NCI-H2227 treated with DMSO at 0.1 percent for 48 hours (cell line): ENCODE measurements at regions not wholly inside any gene's neighbourhood (a gene's known extent, or its start where the extent isn't known, plus 50 kb on each side); places are given as distances from the start of the nearest gene placed in this dataset.
"Not testable (repeated sequence)": the region's sequence is repeated elsewhere in the genome, so short reads cannot be mapped to it uniquely, and the experiment has no call there.

Experiments
- DNase-seq: peaks from one replicate; lab custom pipeline; 2025; lab: John Stamatoyannopoulos, UW

DNA sequence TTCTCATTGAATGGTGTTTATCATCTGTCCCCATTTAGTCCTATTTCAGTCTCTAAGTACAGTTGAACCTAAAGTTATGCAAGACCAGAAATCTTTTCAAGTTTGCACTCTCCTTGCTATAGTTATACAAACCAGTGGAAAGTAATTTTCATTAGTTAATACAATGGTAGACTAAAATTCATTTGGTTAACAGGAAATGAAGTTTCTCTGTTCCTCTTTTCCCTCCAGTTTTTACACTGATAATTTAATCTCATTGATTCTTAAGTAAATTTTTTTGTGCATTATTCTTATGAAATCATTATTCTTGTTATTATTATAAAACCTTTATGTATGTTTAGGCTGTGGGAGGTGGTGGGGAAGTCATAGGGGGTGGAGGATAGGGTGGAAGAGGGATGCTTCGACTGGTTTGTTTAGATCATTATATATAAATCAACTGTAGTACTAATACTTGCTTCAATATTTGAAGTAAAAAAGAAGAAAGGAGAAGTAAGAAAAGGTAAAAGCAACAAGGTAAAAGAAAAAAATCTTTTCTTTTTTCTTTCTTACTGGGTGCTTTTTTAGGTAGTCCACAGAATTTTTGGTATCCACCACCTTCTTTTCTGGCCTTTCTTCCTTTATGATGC, 104.1 kb downstream of the GPR85 start:
- no peak for DNase-seq

DNA sequence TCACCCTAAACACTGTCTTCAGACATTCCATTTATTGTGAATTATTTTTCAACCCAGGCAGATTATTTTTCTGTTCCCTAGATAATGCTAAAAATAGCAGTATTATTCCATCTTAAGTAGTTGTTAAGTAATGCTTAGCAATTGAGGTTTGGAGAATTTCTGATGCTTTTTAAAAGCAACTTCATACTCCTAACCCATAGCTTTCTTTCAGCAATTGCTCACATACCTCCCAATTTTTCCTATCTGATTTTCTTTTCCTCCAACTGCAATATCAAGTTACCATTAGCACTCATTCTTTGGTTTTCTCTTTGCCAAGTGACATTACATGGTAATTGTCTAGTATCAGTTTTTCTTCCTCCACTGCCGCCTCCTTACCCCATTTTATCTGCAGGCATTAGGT, 104.7 kb downstream of the GPR85 start:
- DNase-seq: no peak

DNA sequence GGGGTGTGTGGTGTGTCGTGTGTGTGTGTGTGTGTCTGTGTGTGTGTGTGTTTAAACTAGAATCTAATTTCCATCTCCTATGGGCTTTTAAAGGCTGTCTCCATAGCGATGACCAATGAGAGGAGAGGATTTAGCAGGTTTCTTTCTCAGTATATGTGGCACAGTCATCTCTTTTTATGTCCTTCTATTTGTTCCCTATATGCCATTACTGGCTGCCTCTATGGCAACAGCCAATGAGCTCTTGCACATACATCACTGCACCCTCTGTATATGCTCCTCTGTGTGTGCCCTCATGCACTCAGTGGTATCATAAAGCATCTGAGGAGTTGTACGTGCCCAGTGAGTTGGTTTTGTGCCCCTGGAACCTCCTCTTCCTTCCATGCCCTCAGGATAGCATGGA, 107.6 kb downstream of the GPR85 start:
- not testable (repeated sequence) for DNase-seq

DNA sequence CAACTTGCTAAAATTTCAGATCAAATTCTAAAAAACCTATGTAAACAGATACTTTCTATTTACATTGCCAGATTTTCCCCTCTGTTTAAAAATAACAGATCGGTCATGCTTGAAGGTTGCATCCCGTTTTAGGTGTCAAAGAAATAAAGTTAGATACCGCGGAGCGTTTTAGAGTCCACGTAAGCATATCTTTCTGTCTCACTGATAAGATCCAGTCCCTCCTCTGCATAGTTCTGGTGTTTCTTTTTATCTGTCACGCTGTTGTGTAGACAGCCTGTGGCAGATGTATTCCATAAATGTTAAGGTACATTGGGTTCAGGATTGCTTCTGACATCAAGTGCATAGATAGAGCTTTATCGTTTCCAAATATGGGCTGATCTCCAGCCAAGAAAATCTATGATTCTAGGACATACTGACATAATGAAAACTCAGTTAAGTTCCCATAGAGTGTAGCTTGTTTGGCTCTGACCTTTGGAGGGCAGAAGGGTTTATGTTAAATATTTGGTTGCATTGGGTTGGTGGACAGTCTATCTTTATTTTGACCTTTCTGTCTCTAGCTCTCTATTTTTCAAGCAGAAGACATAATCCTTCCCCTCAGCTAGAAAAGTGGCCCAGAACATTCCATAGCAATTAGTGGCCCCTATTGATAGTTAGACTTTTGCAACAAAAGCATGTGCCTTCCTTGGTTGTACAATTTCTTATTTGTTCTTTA, 109.2 kb downstream of the GPR85 start:
- DNase-seq: not testable (repeated sequence)

DNA sequence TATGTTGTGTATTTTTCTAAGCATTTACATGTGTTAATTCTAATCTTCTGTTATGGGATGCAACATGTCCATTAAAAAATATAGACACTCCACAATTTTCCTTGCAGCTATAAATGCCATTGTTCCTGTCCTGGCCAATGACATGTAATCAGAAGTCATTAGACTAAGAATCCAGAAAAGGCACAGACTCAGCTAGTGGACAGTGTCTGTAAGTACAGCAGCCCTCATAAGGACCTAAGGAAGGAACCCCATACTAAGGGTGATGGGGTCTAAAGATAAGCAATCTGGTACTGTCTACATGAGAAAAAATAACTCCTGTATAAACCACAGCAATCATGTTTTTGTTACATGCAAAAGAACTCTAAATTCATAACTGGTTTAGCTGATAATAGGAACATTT, 115.9 kb downstream of the GPR85 start:
- no peak for DNase-seq

DNA sequence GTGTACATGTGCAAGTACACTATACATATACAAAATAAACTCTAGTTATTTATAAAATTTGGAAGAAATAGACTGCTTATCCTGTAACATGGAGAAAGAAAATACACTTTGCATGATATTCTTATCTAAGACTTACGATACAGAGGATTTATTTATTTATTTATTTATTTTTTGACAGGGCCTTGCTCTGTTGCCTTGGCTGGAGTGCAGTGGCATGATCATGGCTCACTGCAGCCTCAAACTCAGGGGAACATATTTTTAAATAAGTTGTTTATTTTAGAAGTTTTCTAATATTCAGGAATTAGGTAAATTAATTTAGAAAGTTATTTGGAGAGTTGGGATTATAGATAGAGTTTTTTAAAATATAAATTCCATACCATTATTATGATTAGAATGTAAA, 116.7 kb downstream of the GPR85 start:
- DNase-seq: no peak

DNA sequence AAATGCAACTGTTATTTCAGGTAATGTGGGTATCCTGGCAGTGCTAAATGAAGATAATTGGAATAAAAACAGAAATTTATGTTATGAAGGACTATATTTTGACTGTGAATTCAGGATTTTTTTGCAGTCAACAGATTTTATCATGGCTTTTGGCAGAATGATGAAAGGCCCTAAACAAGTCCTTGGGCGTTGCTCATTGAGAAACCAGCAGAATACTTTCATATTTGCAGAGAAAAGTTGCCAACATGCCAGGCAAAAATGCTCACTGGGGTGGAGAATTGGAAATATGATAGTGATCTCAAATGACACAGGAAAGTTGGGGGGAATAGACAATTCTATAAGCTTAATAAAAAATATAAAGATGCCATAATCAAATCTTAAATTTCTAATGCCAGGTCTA, 121.1 kb downstream of the GPR85 start:
- no peak for DNase-seq

DNA sequence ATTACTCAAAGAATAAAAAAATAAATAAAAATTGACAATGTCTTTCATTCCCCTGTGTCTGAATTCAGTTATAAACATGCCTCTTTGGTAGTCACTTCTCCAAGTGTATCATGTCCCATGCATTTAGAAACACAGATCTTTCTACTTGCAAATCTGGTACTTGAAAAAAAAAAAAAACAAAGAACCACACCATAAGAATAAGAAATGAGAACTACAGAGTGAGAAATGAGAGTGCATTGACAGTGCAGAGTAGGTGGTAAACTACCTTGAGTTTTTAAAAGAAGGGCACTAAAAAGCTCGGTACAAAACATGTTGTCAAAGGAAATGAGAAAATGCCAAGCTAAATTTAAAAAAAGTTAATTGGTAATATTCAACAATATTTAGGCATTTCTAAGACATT, 123.0 kb downstream of the GPR85 start:
- DNase-seq: no peak

DNA sequence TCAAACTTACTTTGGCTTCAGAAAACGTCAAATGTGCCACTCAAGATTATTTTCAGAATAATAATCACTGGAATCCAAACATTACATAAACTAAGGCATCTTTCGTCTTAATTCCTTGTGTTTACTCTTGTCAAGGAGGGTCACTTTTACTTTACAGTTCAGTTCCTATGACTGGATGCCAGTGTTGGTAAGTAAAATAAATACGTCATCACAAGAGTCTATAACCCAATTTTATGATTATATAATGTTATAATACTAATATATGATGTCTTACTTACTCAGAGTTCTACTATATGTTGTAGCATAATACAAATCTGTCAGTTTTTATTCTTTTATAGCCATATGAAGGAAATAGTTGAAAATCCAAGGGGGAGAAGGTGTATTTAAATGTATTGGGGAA, 123.8 kb downstream of the GPR85 start:
- DNase-seq: no peak

DNA sequence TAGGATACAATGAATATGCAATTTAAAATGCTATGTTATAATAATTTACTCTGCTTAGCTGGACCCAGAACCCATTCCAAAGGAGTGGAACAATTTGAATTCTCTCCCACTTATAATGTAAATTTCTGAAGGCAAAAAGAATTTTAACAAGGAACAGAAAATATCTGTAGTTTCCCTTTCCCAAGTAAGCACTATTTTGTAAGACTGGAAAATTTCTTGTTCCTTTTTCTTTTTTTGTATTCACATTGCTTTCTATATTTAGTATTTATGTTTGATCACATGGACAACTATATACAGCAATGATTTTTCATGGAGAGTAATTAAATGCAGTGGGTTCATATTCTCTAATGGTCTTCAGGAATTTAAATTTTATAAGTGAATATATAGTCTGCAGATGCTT, 127.4 kb downstream of the GPR85 start:
- DNase-seq: no peak

DNA sequence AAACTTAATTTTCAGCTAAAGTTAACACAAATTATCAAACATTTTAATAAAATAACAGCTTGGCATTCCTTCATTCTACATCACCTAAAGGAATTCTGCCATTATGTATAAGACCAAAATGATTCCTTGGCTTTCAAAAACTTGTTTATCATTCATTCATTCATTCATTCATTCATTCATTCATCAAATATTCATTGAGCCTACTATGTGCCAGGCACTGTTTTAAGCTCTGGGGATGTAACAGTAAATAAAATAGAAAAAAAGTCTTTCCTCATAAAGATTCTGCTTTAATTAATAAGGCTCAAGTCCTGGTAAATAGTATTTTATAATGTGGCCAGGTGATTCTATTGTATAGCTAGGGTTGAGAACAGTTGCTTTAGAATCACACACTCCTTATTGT, 127.9 kb downstream of the GPR85 start:
- DNase-seq: no peak

DNA sequence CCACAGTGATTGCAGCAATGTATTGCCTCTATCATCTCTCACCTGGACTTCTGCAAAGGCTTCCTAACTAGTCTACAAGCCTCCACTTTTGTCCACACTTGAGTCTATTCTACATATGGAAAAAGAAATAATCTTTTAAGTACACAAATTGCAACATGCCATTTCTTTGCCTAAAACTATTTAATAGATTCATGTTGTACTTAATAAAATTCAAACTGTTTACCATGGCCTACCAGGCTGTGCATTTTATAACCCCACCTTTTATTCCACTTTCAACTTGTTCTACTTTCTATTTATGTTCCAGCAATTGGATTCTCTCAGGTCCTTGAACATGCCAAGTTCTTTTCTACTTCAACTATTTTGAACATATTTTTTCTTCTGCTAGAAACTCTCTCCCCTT, 128.7 kb downstream of the GPR85 start:
- DNase-seq: no peak

DNA sequence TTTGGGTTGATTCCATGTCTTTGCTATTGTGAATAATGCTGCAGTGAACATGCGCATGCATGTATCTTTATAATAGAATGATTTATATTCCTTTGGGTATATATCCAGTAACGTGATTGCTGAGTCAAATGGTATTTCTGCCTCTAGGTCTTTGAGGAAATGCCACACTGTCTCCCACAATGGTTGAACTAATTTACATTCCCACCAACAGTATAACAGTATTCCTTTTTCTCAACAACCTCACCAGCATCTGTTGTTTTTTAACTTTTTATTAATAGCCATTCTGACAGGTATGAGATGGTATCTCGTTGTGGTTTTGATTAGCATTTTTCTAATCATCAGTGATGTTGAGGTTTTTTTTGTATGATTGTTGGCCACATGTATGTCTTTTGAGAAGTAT, 133.6 kb downstream of the GPR85 start:
- not testable (repeated sequence) for DNase-seq

DNA sequence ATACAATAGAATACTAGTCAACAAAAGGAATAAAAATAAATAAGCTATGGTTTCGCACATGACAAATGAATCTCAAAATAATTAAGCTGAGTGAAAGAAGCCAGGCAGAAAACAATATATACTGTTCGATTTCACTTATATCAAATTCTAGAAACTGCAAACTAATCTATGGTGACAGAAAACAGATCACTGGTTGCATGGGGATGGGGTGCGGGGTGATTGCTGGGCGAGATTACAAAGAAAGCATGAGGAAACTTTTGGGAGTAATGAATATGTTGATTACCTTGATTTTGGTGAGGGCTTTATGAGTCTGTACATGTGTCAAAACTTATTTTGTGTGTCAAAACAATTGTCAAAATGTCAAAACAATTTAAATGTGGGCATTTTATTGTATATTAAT, 135.6 kb downstream of the GPR85 start:
- DNase-seq: no peak

DNA sequence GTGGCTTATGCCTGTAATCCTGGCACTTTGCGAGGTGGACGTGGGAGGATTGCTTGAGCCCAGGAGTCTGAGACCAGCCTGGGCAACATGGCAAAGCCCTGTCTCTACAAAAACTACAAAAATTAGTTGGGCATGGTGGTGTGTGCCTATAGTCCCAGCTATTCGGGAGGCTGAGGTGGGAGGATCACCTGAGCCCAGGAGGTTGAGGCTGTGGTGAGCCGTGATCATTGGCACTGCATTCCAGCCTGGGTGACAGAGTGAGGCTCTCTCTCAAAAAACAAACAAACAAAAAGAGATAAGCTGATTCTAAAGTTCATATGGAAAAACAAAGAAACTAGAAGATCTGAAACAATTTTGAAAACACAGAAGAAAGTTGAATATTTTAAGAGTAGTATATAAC, 136.9 kb downstream of the GPR85 start:
- DNase-seq: not testable (repeated sequence)

DNA sequence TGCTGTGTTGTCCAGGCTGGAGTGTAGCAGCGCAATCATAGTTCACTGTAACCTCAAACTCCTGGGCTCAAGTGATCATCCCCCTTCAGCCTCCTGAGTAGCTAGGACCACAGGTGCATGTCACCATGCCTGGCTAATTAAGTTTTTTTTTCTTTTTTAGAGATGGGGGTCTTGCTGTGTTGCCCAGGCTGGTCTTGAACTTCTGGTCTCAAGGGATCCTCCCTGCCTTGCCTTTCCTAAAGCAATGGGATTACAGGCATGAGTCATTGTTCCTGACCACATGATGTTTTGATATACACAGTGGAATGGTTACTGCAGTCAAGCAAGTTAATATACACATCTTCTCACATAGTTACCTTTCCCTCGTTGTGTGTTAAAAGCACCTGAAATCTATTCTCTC, 140.3 kb downstream of the GPR85 start:
- no peak for DNase-seq

DNA sequence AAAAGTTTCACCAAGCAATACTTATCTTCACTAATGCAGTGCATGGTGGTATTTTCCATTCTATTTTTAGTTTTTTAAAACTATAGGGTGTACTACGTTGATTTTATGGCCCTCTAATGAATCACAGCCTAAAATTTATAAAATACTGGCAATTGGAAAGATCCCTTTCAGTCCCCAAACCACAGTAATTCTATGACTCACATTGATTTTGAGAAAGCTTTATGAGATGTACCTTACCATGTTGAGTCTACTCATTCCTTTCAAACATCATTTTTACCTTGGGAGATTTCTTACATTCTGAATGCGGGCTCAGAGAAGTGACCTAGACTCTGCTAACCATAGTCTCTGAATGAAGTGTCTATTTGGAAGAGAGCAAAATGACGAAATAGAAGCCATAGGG, 141.6 kb downstream of the GPR85 start:
- no peak for DNase-seq

DNA sequence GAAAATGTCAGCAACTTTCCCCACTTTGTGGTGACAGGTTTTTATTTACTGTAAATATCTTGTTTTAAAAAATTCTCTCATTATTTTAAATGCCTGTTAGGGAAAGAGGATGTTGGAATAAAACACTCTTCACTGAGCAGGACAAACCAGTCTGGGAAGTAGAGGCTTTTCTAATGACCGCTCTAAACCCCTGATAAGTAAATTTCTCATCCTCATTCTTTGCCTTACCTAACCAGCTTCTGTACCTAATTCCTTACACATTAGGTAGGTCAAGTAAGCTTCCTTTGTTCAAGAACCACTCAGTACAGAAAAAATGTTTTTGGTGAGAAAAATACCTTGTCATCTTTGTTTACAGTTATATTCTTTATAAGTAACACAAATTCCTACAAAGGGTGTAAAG, 143.6 kb downstream of the GPR85 start:
- DNase-seq: no peak

DNA sequence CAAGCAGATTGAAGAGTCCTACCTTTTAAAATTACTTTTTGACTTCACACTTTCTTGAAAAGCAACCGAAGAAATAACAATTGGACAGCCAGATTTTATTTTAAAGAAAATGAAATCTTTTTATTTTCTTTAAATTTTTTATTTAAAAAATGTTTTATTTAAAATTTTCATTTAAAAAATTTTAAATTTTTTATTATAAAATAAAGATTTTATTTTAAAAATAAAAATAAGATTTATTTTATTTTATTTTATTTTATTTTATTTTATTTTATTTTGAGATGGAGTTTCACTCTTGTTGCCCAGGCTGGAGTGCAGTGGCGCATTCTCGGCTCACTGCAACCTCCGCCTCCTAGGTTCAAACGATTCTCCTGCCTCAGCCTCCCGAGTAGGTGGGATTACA, 144.5 kb downstream of the GPR85 start:
- not testable (repeated sequence) for DNase-seq

DNA sequence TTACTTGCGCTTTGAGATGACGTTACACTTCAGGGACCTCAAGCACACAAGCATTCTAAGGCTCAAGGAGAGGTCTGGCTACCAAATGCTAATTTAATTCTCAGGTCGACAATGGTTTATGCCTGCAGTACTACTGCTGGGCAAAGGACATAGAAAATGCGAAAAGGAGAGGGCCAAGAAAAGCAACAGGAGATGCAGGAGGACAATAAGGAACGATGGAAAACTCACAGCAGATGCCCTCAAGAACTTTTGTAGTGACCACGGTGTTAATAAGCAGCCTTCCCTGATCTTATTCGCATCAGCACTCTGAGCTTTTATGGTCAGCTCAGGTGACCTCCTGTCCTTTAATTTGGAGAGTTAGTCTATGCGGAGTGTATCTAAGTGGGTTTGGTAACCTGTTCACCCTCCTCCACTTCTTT, 146.3 kb downstream of the GPR85 start:
- no peak for DNase-seq

DNA sequence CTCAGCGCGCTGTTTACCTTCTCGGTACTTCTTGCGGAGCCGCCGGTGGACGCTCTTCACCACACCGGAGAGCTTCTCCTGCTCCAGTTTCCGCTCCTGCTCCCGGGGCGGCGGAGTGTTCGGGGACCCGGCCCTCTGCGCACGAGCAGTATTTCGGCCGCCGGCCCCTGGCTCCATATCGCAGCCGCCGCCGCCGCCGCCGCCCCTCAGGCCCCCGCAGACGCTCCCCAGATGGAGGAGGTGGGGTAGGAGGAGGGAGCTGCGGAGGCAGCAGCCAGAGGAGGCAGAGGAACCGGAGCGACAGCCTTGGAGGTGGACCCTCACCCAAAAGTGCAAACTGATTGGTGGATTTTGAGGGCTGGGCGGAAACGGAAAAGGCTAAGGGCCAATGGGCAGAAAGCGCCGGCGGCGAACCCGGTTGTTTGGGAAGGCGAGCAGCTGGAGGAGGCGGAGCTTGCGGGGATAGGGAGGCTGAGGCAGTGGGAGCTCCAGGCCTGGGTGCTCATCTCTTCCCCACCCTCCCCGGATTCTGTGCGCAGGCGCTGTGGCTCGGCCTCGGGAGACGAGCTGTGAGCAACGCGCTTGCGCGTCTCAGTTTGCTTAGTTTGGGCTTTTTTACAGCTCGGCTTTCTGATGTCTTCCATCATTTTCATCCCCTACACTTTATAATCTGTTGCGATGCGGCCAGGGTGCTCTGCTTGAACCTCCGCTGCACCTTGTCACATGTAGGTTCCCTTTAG, 146.9 kb downstream of the GPR85 start:
- peak; percentile 99 for DNase-seq

DNA sequence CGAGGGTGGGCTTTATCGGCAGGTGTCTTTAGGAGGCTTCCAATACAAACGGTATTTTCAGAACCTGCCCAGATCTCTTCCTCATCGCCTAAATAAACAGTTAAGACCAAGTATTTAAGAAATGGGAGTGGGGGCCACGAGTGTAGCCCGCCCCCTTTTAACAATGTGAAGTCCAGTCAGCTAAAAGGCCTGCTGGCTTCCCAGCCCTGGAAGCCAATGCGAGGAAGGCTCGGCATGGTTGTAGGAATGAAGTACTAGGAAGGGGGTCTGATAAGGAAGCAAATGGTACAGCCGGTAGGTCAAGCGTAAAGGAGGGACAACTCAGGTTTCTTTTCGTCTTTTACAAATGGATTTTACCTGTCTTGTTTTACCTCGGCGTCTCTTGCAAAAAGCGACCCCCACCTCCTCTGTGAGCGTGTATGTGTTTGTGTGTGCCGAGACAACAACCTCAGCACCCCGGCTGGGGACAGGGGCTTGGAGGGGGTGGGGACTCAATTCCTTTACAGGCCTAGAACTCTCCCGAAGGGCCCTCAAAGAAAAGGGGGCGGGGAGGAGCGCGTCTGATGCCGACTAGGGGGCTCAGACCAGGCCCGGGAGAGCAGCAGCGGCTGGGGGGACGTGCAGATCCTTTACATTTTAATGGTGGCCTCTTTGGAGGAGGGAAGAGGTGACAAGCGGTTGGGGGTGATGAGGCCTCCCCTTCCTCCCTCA, 147.6 kb downstream of the GPR85 start:
- no peak for DNase-seq
